Uterus (tissue), 3 donors: ENCODE measurements at regions not wholly inside any gene's neighbourhood (a gene's known extent, or its start where the extent isn't known, plus 50 kb on each side); places are given as distances from the start of the nearest gene placed in this dataset.

Experiments
- DNase-seq, 2 donors: peaks; one replicate each; pipeline ENCODE4 v3.0.0-alpha.2; 2019 to 2020
- H3K27ac ChIP-seq, 2 donors: fragments of 200-600 bp; sonication (generic); 1 replicate in 1 of 2; 2 replicates in 1 of 2; pipeline ENCODE4 v1.5.1; 2016 to 2018
- H3K27me3 ChIP-seq, 2 donors: fragments of 200-600 bp; sonication (generic); one replicate each; pipeline ENCODE4 v1.5.1; 2018 to 2019; ENCODE audit warnings: control low read depth in 1 of 2
- H3K36me3 ChIP-seq, 2 donors: fragments of 200-600 bp; sonication (generic); one replicate each; pipeline ENCODE4 v1.5.1; 2019; ENCODE audit warnings: control low read depth in 1 of 2
- H3K4me1 ChIP-seq, 2 donors: fragments of 200-600 bp; sonication (generic); one replicate each; pipeline ENCODE4 v1.5.1; 2018 to 2019; ENCODE audit warnings: control low read depth in 1 of 2
- H3K4me3 ChIP-seq, 2 donors: fragments of 200-600 bp; sonication (generic); 1 replicate in 1 of 2; 2 replicates in 1 of 2; pipeline ENCODE4 v1.5.1; 2018 to 2019; ENCODE audit warnings: mild to moderate bottlenecking in 1 of 2
- H3K9me3 ChIP-seq, 2 donors: fragments of 200-600 bp; sonication (generic); one replicate each; pipeline ENCODE4 v1.5.1; 2019; ENCODE audit warnings: control low read depth in 1 of 2
- POLR2A ChIP-seq, 2 donors: fragments of 450-650 bp; IDR thresholded peaks; one replicate each; pipeline ENCODE4 v1.6.1; 2016; ENCODE audit warnings: antibody characterized with exemption in 2 of 2, mild to moderate bottlenecking in 1 of 2, moderate library complexity in 1 of 2
- intact Hi-C: fragments of 100-400 bp; cut with DNase I; formaldehyde crosslinking; loops from one replicate; pipeline ENCODE4 v1.15.1; 2023; ENCODE audit warnings: low total_unique reads
- TF ChIP-seq, protein P1 (sequence below), 4 experiments: fragments of 200-600 bp in 2 of 4; fragments of 450-650 bp in 2 of 4; sonication (generic) in 2 of 4; IDR thresholded peaks; one replicate each; pipeline ENCODE4 v1.5.1; 2016 to 2019; ENCODE audit warnings: antibody characterized with exemption in 4 of 4, mild to moderate bottlenecking in 2 of 4, moderate library complexity in 1 of 4
- donor health status: DM: yes; HTN: yes; CAD: no.

DNA sequence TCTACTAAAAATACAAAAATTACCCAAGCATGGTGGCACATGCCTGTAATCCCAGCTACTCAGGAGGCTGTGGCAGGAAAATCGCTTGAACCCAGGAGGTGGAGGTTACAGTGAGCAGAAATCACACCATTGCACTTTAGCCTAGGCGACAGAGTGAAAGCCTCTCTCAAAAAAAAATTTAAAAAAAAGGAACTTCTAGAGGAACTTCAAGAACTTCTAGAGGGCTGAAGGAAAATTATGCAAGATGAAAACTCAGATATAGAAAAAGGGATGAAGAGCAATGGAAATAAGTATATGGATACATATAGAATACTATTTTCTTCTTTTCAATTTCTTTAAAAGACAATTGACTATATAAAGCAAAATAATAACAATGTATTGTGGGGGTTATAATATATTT, 51.2 kb upstream of the PRR5 start:
- H3K9me3 ChIP-seq, result no peaks in the 10 kb centered on the region
- DNase-seq, result no peak

DNA sequence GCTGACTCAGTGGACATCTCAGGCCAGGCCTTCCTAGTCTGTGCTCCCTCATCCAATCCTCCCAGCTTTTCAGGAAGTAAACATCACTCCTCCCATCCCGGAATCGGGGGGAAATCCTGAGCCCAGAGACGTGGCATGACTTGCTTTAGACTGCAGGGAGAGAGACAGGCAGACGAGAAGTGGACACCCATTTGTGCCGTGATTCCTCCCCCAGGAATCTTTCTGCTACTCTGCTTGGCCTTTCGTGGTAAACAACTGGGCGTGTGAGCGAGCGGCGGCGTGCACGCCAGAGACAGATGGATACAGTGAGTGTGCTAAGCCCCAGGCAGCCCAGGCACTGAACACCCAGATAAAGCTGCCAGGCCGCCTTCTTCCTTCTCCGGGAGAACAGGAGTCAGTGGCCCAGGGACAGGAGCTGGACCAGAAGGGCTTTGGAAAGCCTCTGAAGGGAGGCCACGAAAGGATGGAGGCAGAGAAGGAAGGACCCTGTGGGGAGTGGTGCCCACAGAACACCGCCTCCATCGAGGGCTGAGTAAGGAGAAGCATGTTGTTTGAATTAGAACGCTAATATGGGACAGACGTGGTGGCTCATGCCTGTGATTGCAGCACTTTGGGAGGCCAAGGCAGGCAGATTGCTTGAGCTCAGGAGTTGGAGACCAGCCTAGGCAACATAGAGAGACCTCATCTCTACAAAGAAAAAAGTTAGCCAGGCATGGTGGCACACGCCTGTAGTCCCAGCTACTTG, 53.0 kb upstream of the PRR5 start:
- Histone ChIP-seq H3K4me1 (no peaks in the 10 kb centered on the region), H3K27me3 (no peaks in the 10 kb centered on the region), H3K36me3 (no peaks in the 10 kb centered on the region), H3K27ac (peak overlapping the region; percentile 56 to 65), H3K9me3 (no peaks in the 10 kb centered on the region), H3K4me3 (no peak overlapping the region)
- intact Hi-C loops, result no loop called here
- TF ChIP-seq, protein P1, sequence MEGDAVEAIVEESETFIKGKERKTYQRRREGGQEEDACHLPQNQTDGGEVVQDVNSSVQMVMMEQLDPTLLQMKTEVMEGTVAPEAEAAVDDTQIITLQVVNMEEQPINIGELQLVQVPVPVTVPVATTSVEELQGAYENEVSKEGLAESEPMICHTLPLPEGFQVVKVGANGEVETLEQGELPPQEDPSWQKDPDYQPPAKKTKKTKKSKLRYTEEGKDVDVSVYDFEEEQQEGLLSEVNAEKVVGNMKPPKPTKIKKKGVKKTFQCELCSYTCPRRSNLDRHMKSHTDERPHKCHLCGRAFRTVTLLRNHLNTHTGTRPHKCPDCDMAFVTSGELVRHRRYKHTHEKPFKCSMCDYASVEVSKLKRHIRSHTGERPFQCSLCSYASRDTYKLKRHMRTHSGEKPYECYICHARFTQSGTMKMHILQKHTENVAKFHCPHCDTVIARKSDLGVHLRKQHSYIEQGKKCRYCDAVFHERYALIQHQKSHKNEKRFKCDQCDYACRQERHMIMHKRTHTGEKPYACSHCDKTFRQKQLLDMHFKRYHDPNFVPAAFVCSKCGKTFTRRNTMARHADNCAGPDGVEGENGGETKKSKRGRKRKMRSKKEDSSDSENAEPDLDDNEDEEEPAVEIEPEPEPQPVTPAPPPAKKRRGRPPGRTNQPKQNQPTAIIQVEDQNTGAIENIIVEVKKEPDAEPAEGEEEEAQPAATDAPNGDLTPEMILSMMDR (IDR thresholded peaks at IDR 0.05), result no peak
- DNase-seq, result no peak

More for the DNA sequence above, 51.2 kb upstream of the PRR5 start:
- H3K4me3 ChIP-seq, result no peak overlapping the region
- no peaks in the 10 kb centered on the region for H3K4me1 ChIP-seq
- intact Hi-C loops, result no loop called here
- no peak overlapping the region for H3K27ac ChIP-seq
- H3K27me3 ChIP-seq, result no peaks in the 10 kb centered on the region
- no peak for TF ChIP-seq POLR2A (IDR thresholded peaks at IDR 0.05)
- TF ChIP-seq, protein P1 (IDR thresholded peaks at IDR 0.05), result no peak
- no peaks in the 10 kb centered on the region for H3K36me3 ChIP-seq

DNA sequence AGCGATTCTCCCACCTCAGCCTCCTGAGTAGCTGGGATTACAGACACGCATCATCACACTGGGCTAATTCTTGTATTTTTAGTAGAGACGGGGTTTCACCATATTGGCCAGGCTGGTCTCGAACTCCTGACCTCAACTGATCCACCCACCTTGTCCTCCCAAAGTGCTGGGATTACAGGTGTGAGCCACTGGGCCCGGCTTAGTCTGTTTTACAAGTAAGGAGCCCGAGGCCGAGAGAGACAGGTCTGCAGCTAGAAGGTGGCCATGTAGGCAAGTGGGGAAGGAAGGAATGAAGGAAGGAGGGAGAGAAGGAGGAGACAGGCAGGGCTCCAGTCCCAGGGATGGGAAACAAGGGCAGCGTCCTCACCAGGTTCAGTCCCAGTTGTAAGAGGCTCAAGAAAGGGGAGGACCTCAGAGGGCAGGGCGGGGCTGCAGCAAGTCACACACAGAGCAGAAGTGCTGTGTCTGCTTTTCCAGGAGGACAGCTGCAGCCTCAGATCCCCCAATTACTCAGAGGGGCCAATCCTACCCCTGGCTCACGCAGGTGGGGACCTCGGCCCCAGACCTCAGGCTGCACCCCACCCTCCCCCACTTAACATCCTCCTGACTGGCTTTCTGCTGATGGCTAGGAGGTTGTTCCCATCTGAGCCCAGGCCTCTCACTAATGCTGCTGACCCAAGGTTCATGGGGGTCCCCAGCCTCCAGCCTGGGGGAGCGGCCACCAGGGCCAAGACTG, 53.8 kb upstream of the PRR5 start:
- Histone ChIP-seq H3K27me3 (no peaks in the 10 kb centered on the region), H3K4me1 (no peaks in the 10 kb centered on the region), H3K4me3 (no peak overlapping the region), H3K9me3 (no peaks in the 10 kb centered on the region), H3K36me3 (no peaks in the 10 kb centered on the region), H3K27ac (peak overlapping the region; percentile 56 to 65)
- no peak for TF ChIP-seq POLR2A (IDR thresholded peaks at IDR 0.05)
- TF ChIP-seq, protein P1 (IDR thresholded peaks at IDR 0.05), result no peak
- intact Hi-C loops, result no loop called here
- DNase-seq, result no peak

DNA sequence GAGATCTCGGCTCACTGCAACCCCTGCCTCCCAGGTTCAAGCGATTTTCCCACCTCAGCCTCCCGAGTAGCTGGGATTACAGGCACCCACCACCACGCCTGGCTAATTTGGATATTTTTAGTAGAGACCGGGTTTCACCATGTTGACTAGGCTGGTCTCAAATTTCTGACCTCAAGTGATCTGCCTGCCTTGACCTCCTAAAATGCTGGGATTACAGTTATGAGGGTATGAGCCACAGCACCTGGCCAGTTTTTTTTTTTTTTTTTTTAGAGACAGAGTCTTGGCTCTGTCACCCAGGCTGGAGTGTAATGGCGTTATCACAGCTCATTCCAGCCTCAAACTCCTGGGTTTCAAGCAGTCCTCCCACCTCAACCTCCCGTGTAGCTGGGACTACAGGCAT, 54.9 kb upstream of the PRR5 start:
- Histone ChIP-seq H3K4me3 (no peak overlapping the region), H3K9me3 (no peaks in the 10 kb centered on the region), H3K27me3 (no peaks in the 10 kb centered on the region), H3K36me3 (no peaks in the 10 kb centered on the region), H3K4me1 (no peaks in the 10 kb centered on the region), H3K27ac (no peak overlapping the region)
- TF ChIP-seq, protein P1 (IDR thresholded peaks at IDR 0.05), result no peak
- TF ChIP-seq POLR2A (IDR thresholded peaks at IDR 0.05), result no peak
- DNase-seq, result no peak
- intact Hi-C loops, result no loop called here

DNA sequence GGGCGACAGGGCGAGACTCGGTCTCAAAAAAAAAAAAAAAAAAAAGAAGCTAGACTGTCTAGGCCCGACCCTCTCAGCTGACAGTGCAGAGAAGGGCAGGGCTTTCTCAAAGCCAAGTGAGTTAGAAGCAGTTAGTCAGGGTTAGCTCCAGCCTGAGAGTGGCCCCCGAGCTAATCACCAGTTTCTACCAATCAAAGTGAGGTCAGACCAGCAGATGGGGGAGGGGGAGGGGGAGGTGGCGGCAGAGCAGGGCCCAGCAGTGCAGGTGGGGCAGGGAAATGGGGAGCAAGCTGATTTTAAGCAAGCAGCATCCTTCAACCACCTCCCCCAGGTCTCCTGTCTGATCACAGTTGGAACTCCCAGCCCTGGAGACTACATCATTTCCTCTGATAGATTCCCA, 55.3 kb upstream of the PRR5 start:
- H3K4me1 ChIP-seq, result no peaks in the 10 kb centered on the region
- intact Hi-C loops, result no loop called here
- no peak overlapping the region for H3K4me3 ChIP-seq
- H3K27ac ChIP-seq, result no peak overlapping the region
- no peaks in the 10 kb centered on the region for H3K27me3 ChIP-seq
- no peak for DNase-seq
- TF ChIP-seq POLR2A (IDR thresholded peaks at IDR 0.05), result no peak
- TF ChIP-seq, protein P1 (IDR thresholded peaks at IDR 0.05), result no peak
- no peaks in the 10 kb centered on the region for H3K36me3 ChIP-seq
- H3K9me3 ChIP-seq, result no peaks in the 10 kb centered on the region
